ENCODE measurements at regions not wholly inside any gene's neighbourhood (a gene's known extent, or its start where the extent isn't known, plus 50 kb on each side); places are given as distances from the start of the nearest gene placed in this dataset.

GRCh38 chr13:29980339-29980738, 129.9 kb upstream of the UBL3 start:
- TF ChIP-seq CTCF (IDR thresholded peaks at IDR 0.05) (no peak), POLR2A (IDR thresholded peaks at IDR 0.05) (no peak), POLR2AphosphoS5 (IDR thresholded peaks at IDR 0.05) (no peak)

All from breast epithelium (tissue), 3 donors.